GM18519 (cell line): ENCODE measurements at regions not wholly inside any gene's neighbourhood (a gene's known extent, or its start where the extent isn't known, plus 50 kb on each side); places are given as distances from the start of the nearest gene placed in this dataset.

Experiments used
- ATAC-seq: cut with Tn5 transposase; IDR thresholded peaks from one replicate; pipeline ENCODE4 v1.9.1; 2021; ENCODE audit warnings: mild to moderate bottlenecking, moderate library complexity; ENCODE audit not compliant: unreplicated experiment, low FRiP score

DNA sequence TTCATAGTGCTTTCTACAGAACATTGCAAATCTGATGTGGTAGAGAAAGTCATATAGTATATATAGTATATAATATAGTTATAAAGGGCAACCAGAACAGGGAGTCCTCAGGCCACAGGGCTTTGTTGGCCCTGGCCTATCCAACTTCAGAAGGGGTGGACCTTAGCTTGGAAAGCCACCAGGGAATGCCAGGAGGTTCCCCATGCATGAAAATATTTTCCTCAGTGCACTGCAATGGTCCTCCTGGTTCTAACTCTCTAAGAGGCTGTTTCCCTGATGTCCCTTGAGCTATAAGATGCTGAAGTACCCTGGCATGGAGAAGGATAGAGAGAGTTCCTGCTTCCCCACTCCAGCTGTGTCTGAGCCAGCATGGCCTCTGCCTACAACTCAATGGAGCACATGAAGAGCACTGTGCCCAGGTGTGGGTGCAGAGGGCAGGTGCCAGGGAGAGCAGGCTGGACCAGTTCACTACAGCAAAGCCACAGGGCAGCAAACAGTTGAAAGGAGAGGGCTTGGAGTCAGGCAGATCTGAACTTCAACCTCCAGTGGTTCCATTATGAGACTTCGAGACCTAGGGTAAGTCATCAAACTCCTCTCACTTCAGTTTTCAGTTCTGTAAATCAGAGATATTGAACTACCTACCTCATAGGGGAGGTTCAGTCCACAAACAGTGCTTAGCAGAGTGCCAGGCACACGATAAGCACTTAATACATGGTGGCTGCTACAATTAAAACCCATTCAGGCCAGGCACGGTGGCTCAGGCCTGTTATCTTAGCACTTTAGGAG lies 183.1 kb downstream of the SALL1 start:
- peak; percentile 77 for ATAC-seq

DNA sequence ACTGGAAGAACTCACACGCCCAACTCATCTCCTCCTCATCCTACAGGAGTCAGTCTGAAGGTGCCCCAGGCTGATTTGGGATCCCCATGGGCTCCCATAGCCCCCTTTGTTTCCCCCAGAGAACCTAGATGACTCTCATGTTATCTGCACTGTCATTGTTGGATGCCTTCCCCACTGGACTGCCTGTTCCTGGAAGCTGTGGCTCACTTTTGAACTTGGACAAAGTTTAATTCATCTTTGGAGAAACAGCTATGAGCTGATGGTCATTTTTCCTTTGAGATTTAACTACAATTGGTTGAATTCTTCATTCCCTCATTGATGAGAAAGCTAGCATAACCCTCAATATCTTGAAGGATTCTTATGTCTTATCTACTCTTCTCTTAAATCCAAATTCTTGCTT lies 186.6 kb downstream of the SALL1 start:
- ATAC-seq: no peak

DNA sequence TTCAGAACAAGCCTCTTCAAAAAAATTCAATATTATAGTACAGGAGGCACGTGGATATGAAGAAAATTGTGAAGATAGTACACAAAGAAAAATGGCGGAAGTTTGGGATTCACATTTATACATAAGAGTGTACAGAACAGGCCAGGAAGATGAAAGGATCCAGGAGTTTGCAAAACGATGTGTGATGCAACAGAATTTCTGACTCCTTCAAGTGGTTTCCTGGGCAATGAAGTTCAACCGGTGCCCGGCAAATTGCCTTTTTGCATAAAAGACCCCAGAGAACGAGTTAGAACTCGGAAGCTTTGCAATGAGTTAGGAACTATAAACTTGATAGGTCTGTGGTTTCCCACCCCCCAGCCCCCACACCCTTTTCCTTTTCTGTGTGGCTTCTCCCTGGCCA lies 189.1 kb downstream of the SALL1 start:
- ATAC-seq: no peak

DNA sequence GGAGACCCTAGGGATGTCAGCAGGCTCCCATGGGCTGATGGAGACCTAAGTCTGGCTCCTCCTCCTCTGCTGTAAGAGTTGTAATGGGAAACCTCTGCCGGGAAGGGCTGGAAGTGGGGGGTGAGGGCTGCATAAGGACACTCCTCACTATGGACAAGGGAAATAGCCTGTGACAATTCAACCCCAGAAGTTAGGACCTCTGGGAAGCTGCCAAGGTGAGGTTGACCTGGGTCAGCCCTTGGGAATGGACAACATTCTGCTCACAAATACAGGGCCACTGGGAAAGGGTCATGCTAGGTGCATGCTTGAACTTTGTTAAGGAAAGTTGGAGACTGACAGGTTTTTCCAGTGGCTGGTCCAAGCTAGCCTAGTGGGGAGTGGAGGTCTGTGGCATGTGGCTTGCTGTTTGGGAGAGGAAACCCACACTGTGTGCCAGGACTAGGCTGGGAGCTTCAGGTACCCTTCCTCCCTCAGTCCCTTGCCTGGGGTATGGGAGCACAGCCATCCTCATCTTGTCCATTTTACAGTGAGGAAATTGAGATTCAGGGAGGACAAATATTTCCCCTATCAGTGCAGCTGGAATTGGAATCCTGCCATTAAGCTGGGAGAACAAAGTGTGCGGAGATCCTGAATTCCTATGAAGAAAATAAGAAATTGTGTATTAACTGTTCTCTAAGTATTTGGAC lies 190.4 kb downstream of the SALL1 start:
- no peak for ATAC-seq

DNA sequence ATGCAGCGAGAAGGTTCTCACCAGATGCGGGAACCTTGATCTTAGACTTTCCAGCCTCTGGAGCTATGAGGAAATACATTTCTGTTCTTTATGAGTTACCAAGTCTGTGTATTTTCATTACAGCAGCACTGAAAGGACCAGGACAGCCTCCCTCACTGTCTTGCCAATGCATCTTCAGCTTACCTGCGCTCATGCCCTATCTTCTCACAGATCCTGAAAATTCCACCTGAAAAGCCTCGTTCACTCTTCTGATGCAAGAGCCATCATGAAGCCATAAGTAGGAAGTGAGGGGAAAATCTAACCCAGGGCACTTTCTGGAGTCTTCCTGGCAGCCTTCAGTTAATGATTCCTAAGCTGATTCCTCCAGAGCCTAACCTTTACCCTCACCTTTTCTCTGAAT lies 194.0 kb downstream of the SALL1 start:
- no peak for ATAC-seq

DNA sequence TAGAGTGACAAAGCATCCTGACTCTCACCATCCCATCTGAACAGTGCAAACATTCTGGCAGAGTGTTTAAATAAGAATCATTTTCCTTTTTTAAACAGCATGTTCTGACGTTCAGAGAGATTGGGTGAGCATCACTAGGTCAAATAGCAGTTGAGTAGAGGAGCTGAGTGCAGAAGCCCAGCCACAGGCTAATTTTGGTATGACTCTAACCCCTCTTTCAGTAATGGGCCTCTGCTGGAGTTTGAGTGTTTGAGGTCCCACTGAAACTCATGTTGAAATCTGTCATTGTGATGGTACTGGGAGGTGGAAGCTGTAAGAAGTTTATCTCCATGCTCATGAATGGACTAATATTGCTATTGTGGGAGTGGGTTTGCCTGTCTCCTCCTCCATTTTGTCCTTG lies 194.4 kb downstream of the SALL1 start:
- no peak for ATAC-seq

DNA sequence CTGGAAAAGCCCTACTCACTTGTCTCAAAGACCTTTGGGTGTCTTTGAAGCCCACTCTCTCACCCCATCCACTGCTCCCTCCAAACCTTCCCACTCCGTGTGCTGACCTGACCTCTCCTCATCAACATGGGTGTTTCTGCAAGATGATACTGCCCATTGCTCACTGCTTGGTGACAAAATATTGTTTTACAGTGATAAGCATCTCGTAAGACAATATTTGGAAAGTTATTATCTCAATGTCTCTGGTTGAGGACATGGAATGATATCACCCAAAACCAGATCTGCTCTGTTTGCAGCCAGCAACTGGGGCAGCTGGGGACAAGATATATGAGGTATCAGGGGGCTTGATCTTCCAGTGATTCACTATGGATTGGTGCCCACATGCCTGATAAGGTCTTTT lies 195.8 kb downstream of the SALL1 start:
- ATAC-seq: no peak

DNA sequence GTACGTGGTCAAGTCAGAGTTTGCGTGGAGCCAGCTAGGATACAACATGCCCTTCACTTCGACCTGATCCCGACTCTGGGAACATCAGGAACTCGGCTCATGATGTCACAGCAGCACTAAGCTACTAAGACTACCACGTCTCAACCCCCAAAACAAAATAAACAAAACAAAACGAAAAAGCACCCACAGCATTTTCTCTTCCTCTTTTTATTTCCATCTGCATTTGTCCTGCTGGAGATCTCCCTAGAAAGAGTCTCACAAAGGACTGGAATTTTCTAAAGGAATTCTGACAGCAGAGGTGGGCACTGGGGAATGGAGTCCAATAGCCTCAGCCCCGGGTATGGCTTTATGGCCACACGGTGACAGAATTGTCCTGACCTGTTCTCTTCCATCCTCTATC lies 196.6 kb downstream of the SALL1 start:
- ATAC-seq: no peak

DNA sequence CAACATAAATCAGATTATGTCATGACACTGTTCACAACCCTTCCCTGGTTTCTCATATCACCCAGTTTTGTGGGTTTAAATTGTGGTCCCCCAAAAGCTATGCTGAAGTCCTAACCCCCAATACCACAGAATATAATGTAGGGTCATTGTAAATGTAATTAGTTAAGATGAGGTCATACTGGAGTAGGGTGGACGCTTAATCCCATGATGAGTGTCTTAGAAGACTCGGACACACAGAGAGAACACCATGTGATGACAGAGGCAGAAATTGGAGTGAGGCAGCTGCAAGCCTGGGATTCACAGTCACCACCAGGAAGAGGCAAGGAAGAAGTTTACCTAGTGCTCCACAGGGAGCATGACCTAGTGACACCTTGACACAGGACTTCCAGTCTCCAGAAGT lies 197.8 kb downstream of the SALL1 start:
- ATAC-seq: no peak

DNA sequence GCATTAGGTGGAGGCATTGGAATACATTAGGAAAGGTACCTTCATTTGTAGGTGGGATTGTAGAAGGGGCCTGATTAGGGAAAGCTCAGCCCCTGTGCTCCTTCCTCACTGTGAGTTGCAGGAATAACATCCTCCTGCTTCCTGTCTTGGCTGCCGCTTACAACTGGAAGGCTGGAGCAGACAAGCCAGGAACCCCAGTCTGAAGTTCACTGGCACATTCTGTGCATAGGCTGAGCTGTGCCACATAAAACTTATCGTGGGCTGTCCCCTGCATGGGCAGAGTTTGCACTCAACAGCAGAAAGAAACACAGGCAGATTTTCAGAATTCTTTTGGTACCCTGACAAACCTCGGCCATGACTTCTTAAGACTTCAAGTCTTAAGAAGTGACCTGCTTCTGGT lies 200.1 kb downstream of the SALL1 start:
- ATAC-seq: no peak

DNA sequence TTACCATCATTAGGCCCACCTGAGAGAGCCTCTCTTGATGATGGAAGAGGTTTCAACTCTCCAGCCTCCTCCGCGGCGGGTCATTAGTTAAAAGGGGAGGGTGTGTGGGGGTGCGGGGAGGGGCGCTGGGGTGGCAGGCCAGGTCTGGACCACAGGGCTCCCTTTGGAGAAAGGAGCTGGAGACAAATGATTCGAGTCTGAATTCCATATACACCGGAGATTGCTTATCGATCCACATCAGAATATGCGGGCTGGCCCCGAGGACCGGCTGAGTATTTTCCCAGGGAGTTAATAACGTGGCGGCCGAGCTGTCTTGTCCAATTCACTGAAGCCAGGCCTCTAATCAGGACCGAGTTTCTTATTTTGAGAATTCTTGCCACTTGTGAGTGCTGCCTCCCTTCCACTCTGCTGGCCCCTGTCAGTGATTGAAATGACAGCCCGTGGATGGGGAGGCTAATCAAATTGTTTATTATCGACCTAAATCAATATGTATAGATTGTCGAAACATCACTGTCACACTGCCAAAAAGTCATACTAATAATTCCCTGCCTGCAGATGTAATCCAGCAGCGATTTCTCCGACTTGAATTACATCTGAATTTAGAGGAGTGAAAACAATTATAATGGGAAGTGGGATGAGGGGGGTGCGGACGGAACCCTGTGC lies 202.7 kb downstream of the SALL1 start:
- no peak for ATAC-seq

DNA sequence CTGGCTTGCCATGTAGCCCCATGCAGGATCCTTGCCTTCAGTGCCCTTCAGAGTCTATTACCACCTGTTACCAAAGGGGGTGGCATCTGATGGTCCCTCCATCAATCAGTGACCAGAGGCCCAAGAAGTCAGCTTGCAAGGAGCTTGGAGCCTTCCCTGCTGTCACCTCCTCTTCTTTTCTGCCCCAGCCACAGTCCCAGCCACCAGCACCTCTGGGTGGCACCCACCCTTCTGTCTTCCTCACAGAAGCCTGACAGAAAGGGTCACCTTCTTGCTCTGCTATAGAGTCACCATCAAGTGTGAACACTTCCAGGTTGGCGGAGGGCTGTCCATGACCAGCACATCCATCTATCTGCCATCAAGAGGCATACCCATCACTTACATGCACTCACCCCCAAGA lies 203.2 kb downstream of the SALL1 start:
- no peak for ATAC-seq

DNA sequence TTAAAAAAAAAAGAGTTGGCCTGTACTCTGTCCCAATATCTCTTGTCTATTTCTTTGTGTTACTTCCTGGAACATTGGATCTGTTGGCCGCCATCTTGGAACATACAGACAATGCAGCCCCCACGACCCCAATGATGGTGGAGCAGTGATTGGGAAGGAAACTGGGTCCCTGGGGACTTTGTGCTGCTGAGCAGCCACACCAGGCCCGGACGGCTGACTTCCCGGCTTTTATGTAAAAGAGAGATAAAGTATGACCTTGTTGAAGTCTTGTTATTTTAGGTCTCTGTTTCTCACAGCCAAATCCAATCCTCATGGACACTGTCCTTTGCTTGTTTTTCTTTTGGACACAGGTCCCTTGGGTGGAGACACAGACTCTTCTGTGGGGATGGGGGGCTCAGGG lies 204.5 kb downstream of the SALL1 start:
- ATAC-seq: no peak

DNA sequence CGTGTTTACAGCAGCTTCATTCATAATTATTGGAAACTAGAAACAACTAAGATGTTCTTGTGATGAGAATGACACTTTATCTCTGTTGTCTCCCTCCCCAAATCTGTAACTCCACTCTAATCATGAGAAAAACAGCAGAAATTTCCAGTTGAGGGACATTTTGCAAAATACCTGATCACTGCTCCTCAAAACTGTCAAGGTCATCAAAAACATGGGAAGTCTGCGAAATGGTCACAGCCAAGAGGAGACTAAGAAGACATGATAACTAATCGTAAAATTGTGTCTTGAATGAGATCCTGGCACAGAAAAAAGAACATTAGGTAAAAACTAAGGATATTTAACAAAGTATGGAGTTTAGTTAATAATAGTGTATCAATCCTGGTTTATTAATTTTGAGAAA lies 204.2 kb downstream of the CYLD start:
- ATAC-seq: no peak

DNA sequence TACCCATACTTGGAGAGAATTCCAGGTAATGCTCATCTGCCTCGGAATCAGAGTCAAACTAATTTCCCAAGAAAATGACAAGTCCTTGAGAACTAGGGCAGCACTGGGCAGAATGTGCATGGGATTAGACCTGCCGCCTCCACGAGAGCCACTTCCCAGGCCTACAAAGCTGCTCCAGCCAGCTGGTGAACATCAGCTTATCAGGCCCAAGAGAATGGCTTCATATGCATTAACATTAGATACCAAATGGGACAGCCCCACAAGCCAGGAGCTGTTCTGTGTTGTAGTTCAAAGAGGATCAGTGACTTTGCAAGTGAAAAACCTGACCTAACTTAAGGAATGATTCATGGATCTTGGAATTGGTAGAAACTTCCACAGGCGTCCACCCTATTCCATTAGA lies 203.3 kb downstream of the CYLD start:
- no peak for ATAC-seq

DNA sequence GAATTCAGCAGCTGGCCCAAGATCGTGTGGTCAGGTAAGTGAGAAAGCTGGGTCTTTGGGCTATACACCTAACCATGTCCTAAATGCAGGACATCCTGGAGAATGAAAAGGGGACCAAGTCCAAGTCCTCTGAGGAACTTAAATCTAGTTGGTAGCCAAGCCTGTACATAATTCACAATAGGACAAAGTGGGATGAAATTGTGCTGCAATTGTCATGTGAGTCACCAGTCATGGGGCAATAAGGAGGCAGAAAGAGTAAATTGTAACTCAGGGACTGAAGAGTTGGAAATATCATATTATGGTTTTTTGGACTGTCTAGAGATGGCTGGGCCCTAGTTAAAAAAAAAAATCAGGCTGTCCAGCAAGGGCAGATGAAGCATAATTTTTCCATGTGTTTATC lies 202.6 kb downstream of the CYLD start:
- ATAC-seq: no peak

DNA sequence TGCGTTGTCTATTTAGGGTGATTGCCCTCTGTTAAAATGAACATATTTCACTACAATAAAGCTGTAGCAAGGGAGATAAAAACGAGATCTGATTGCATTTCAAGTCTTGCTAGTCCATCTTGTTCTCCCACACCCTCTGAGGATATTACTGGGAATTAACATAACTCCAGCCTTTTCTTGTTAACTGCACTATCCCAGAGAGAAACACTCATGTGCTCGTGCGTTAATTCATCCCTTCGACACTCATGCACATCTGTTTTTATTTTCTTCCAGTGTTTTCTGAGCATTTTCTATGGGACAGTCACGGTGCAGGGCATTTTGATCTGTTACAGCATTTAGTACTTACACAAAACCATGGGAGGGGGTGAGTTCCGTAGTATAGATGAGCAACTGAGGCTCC lies 202.1 kb downstream of the CYLD start:
- ATAC-seq: no peak

DNA sequence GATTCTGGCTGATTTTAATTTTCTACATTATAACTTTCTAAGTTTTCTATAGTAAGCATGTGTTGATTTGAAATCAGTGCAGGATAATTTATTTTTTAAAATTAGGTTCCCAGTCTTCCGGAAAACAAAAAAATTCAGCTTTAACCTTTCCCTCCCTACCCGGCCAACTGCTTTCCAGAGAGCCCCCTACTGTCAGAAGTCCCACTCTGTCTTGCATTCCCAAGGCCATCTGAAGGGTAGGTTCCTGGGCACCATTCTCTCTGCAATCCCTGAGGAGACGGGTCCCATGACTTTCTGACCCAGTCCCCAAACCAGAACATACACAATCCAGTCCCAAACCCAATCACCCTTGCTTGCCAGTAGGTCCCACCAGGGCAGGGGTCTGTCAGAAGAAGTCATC lies 200.3 kb downstream of the CYLD start:
- ATAC-seq: no peak

DNA sequence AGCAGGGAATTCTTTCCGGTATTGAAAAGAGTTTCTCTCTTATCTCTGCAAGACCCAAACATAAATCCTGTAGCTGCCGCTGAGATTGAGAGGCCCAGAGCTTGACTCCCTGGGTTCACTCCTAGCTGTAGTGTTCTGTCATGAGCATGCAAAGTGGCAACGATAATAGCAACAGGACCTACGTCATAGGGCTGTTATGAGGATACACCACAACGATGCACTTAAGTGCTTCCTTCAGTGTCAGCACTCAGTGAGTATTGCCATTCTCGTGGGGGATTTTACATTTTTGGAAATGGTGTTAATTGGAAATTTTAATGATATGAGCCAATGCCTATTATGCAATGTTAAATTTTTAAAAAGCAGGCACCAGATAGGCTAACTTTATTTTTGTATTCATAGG lies 199.8 kb downstream of the CYLD start:
- no peak for ATAC-seq

DNA sequence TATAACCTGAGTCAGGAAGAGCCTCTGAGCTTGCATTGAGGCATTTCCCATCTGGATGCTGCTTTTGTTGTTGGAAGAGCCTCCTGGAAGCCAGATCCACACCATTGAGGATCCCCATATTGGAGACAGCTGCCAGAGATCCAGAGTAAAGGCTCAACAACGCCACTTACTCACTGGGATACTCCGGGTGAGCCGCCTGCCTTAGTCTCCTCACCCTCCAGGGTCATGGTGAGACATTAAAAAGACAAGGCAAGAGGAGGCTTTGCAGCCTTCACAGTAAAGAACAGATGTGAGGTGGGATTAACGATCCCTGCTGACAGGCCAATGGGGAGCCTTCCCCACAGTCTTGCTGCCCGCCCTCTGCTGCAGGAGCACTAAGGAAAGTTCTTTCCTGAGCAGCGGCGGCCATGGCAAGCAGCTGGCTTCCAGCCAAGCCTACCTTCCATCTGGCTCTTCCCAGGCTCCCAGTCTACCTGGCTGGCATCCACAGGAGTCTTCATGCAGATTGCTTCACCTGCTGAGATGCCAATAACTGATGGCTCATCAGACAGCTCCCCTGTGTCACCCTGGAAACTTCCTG lies 198.5 kb downstream of the CYLD start:
- ATAC-seq: no peak

DNA sequence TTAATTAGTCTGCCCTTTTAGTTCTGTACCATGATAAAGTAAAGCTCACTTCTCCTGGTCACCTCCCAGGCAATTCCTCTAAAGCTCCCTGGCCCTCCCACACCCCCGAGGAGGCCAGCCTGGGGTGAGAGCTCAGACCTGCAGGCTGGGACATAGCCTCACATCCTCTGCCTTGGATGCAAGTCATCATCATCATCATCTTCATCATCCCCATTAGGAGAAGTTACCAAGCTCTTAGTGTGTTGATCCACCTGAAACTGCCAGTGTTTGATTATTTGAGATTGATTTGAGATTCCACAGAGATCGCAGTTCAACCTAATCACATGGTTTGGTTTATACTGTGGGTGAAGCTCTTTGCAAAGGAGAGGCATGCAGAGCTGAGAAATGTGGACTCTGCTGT lies 197.5 kb downstream of the CYLD start:
- ATAC-seq: no peak
